Breast epithelium (tissue), 4 donors: ENCODE measurements at regions not wholly inside any gene's neighbourhood (a gene's known extent, or its start where the extent isn't known, plus 50 kb on each side); places are given as distances from the start of the nearest gene placed in this dataset.
"Not testable (repeated sequence)": the region's sequence is repeated elsewhere in the genome, so short reads cannot be mapped to it uniquely, and the experiment has no call there.

Source experiments
- DNase-seq, 2 donors: peaks; one replicate each; pipeline ENCODE4 v3.0.0-alpha.2; 2019; ENCODE audit warnings: low spot score in 2 of 2
- H3K27ac ChIP-seq, 2 donors: fragments of 200-600 bp; sonication (generic) in 1 of 2; one replicate each; pipeline ENCODE4 v1.5.1; 2016 to 2019; ENCODE audit warnings: mild to moderate bottlenecking in 1 of 2
- H3K27me3 ChIP-seq, 2 donors: fragments of 200-600 bp; sonication (generic) in 1 of 2; one replicate each; pipeline versions ENCODE4 v1.5.1 to v1.6.0; 2017 to 2019; ENCODE audit warnings: control low read depth in 1 of 2, mild to moderate bottlenecking in 1 of 2
- H3K36me3 ChIP-seq: fragments of 200-600 bp; one replicate; pipeline ENCODE4 v1.5.1; 2019
- H3K4me1 ChIP-seq, 2 donors: fragments of 200-600 bp; sonication (generic); one replicate each; pipeline ENCODE4 v1.5.1; 2016 to 2019; ENCODE audit warnings: control low read depth in 1 of 2
- H3K4me3 ChIP-seq, 3 donors: fragments of 200-600 bp; sonication (generic); 1 replicate in 2 of 3; 2 replicates in 1 of 3; pipeline ENCODE4 v1.5.1; 2016 to 2019; ENCODE audit warnings: mild to moderate bottlenecking in 3 of 3, moderate library complexity in 2 of 3
- H3K9me3 ChIP-seq, 2 donors: fragments of 200-600 bp; sonication (generic) in 1 of 2; one replicate each; pipeline ENCODE4 v1.5.1; 2016 to 2019; ENCODE audit warnings: control low read depth in 1 of 2
- POLR2A ChIP-seq: fragments of 450-650 bp; IDR thresholded peaks from one replicate; pipeline ENCODE4 v1.6.1; 2016; ENCODE audit warnings: antibody characterized with exemption, mild to moderate bottlenecking, moderate library complexity
- POLR2AphosphoS5 ChIP-seq, 3 donors: sonication (generic); formaldehyde crosslinking; IDR thresholded peaks; one replicate each; pipeline ENCODE4 v1.6.1; 2017; ENCODE audit warnings: antibody characterized with exemption in 3 of 3
- intact Hi-C: fragments of 100-400 bp; cut with DNase I; formaldehyde crosslinking; loops from one replicate; pipeline ENCODE4 v1.15.1; 2023; ENCODE audit warnings: low total_unique reads
- TF ChIP-seq, protein P1 (sequence below), 3 donors: fragments of 450-650 bp; IDR thresholded peaks; one replicate each; pipeline ENCODE4 v1.5.1; 2016 to 2017; ENCODE audit warnings: antibody characterized with exemption in 3 of 3, mild to moderate bottlenecking in 3 of 3, moderate library complexity in 3 of 3

DNA sequence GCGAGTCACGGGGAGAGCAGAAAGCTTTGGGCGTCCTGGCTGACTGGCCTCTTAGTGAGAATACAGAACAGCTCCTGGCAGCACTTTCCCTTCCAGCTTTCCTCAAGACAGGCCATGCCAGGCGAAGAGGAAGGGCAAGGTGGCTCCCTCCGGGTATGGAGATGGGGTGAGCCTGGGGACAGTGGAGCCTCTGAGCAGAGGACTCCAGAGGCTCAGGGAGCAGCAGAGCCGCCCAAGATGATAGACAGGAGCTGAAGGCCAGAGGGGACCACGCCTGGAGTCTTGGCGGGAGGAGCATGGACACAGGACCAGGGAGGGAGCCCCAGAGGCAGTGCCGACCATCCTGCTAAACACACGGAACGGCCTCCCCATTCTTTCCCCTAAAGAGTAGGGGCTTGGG is 229.1 kb downstream of the TM9SF2 start:
- intact Hi-C loops = no loop called here
- H3K27me3 ChIP-seq = no peaks in the 10 kb centered on the region
- no peaks in the 10 kb centered on the region for H3K4me1 ChIP-seq
- TF ChIP-seq POLR2A (no peak), POLR2AphosphoS5 (IDR thresholded peaks at IDR 0.05) (no peak)
- TF ChIP-seq, protein P1, sequence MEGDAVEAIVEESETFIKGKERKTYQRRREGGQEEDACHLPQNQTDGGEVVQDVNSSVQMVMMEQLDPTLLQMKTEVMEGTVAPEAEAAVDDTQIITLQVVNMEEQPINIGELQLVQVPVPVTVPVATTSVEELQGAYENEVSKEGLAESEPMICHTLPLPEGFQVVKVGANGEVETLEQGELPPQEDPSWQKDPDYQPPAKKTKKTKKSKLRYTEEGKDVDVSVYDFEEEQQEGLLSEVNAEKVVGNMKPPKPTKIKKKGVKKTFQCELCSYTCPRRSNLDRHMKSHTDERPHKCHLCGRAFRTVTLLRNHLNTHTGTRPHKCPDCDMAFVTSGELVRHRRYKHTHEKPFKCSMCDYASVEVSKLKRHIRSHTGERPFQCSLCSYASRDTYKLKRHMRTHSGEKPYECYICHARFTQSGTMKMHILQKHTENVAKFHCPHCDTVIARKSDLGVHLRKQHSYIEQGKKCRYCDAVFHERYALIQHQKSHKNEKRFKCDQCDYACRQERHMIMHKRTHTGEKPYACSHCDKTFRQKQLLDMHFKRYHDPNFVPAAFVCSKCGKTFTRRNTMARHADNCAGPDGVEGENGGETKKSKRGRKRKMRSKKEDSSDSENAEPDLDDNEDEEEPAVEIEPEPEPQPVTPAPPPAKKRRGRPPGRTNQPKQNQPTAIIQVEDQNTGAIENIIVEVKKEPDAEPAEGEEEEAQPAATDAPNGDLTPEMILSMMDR (IDR thresholded peaks at IDR 0.05) = no peak
- H3K9me3 ChIP-seq = no peaks in the 10 kb centered on the region
- H3K4me3 ChIP-seq = no peak overlapping the region
- no peaks in the 10 kb centered on the region for H3K36me3 ChIP-seq
- DNase-seq = no peak
- no peak overlapping the region for H3K27ac ChIP-seq

DNA sequence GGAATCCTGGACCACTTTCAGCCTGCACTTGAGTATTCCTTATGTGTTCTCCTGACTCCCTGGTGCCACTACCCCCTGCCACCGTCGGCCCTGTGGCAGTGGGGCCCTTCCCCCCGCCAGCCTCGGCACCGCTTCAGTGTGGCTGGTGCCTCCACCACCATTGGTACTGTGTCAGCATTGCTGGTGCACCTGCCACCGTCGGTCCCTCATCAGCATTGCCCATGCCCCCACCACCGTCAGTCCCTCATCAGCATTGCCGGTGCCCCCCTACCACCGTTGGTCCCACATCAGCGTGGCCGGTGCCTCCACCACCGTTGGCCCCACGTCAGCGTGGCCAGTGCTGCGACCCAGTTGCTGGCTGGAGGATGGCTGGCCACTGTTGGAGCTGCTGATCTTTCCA is 228.5 kb downstream of the TM9SF2 start:
- H3K27me3 ChIP-seq = no peaks in the 10 kb centered on the region
- no peaks in the 10 kb centered on the region for H3K4me1 ChIP-seq
- no peak for DNase-seq
- TF ChIP-seq, protein P1 (IDR thresholded peaks at IDR 0.05) = no peak
- no peak for TF ChIP-seq POLR2AphosphoS5 (IDR thresholded peaks at IDR 0.05)
- TF ChIP-seq POLR2A = no peak
- H3K36me3 ChIP-seq = no peaks in the 10 kb centered on the region
- intact Hi-C loops = no loop called here
- no peak overlapping the region for H3K27ac ChIP-seq
- H3K9me3 ChIP-seq = no peaks in the 10 kb centered on the region
- H3K4me3 ChIP-seq = no peak overlapping the region

DNA sequence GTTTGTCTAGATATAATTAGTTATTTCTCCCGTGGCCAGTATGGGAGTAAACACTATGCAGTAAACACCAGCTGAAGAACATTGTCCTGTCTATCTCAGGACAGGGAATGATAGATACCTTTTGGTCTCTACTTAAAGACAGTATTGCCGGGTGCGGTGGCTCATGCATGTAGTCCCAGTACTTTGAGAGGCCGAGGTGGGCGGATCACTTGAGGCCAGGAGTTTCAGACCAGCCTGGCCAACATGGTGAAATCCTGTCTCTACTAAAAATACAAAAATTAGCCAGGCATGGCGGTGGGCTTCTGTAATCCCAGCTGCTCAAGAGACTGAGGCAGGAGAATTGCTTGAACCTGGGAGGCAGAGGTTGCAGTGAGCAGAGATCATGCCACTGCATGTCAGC is 226.4 kb downstream of the TM9SF2 start:
- H3K36me3 ChIP-seq, DNase-seq, H3K4me1 ChIP-seq, intact Hi-C loops, H3K9me3 ChIP-seq, H3K27ac ChIP-seq, H3K4me3 ChIP-seq, H3K27me3 ChIP-seq: not testable (repeated sequence)

DNA sequence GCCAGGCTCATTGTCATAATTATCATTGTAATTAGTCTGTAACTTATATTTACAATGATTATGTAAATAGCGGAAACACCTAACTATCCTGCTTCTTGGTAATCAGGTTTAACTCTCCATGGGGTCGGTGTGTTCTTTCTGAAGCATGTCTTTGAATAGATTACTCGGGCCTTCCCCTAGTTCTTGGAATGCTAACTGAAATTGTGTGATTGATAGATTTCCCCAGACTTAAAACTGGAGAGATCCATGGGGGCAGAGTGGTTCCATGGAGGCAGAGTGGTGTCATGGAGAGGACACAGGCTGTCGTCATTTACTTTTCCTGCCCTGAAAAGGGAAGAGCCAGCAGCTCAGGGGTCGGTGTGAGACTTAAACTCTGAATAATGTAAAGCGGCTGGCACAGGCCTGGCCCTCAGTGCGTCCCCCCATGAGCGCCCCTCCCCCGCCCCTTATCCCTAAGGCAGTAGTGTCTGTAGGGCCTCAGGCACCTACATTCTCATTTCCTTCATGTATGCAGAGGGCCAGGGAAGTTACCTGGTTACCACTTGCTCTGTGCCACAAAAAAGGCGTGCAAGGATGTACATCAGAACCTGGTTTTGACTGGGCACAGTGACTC is 225.1 kb downstream of the TM9SF2 start:
- no peak overlapping the region for H3K27ac ChIP-seq
- no peaks in the 10 kb centered on the region for H3K36me3 ChIP-seq
- DNase-seq = no peak
- intact Hi-C loops = no loop called here
- H3K9me3 ChIP-seq = no peaks in the 10 kb centered on the region
- TF ChIP-seq, protein P1 (IDR thresholded peaks at IDR 0.05) = no peak
- TF ChIP-seq POLR2A (no peak), POLR2AphosphoS5 (IDR thresholded peaks at IDR 0.05) (no peak)
- no peak overlapping the region for H3K4me3 ChIP-seq
- no peaks in the 10 kb centered on the region for H3K4me1 ChIP-seq
- H3K27me3 ChIP-seq = no peaks in the 10 kb centered on the region

DNA sequence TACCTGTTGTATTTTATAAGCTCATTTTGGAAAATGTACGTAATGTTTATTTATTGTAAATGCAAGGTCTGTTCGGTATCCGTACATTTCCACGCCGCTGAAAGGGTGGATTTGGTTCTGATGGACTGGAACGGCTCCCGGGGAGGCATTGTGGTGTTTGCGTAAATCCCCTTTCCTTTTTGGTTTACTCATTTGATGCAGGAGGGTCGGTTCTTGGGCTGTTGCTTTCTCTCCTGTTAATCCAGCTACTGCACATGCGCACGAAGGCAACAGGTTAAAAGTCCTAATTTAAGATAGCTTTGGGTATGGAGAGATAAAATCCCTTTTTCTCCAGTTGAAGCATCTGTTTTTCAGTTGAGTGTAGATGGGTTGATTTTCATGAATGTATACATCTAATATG is 224.4 kb downstream of the TM9SF2 start:
- TF ChIP-seq POLR2AphosphoS5 (IDR thresholded peaks at IDR 0.05) (no peak), POLR2A (no peak)
- TF ChIP-seq, protein P1 (IDR thresholded peaks at IDR 0.05) = no peak
- Histone ChIP-seq H3K27me3 (no peaks in the 10 kb centered on the region), H3K4me1 (no peaks in the 10 kb centered on the region), H3K9me3 (no peaks in the 10 kb centered on the region), H3K36me3 (no peaks in the 10 kb centered on the region), H3K27ac (no peak overlapping the region), H3K4me3 (no peak overlapping the region)
- intact Hi-C loops = no loop called here
- no peak for DNase-seq
